Liver (tissue), 8 donors: ENCODE measurements at regions not wholly inside any gene's neighbourhood (a gene's known extent, or its start where the extent isn't known, plus 50 kb on each side); places are given as distances from the start of the nearest gene placed in this dataset.
"Not testable (repeated sequence)": the region's sequence is repeated elsewhere in the genome, so short reads cannot be mapped to it uniquely, and the experiment has no call there.

Experiments used
- DNase-seq: peaks from one replicate; pipeline ENCODE4 v3.0.0-alpha.2; 2017; ENCODE audit warnings: low spot score
- H3K27ac ChIP-seq, 2 donors: one replicate each; pipeline ENCODE4 v1.7.0; 2013; ENCODE audit warnings: inconsistent platforms in 2 of 2, low read length in 2 of 2, control low read depth in 1 of 2, low read depth in 1 of 2, mild to moderate bottlenecking in 1 of 2
- H3K27me3 ChIP-seq, 4 donors: one replicate each; pipeline versions ENCODE4 v1.6.1 to v1.7.0; 2013; ENCODE audit warnings: low read length in 3 of 4, inconsistent platforms in 1 of 4, mild to moderate bottlenecking in 1 of 4, moderate library complexity in 1 of 4; ENCODE audit not compliant: control insufficient read depth in 4 of 4, insufficient read depth in 4 of 4
- H3K36me3 ChIP-seq, 4 donors: one replicate each; pipeline versions ENCODE4 v1.6.1 to v1.7.0; 2013; ENCODE audit warnings: low read length in 3 of 4, mild to moderate bottlenecking in 3 of 4, low read depth in 1 of 4, moderate library complexity in 1 of 4; ENCODE audit not compliant: control insufficient read depth in 4 of 4, insufficient read depth in 3 of 4
- H3K4me1 ChIP-seq, 4 donors: one replicate each; pipeline versions ENCODE4 v1.6.1 to v1.7.0; 2013; ENCODE audit warnings: low read length in 3 of 4, mild to moderate bottlenecking in 3 of 4, moderate library complexity in 1 of 4; ENCODE audit not compliant: control insufficient read depth in 4 of 4, insufficient read depth in 4 of 4
- H3K4me3 ChIP-seq, 3 donors: one replicate each; pipeline versions ENCODE4 v1.6.1 to v1.7.0; 2013; ENCODE audit warnings: low read length in 3 of 3, control low read depth in 1 of 3, low read depth in 1 of 3, mild to moderate bottlenecking in 1 of 3
- H3K9ac ChIP-seq, 2 donors: one replicate each; pipeline ENCODE4 v1.7.0; 2013; ENCODE audit warnings: low read length in 2 of 2, mild to moderate bottlenecking in 2 of 2, moderate library complexity in 2 of 2, control low read depth in 1 of 2, low read depth in 1 of 2
- H3K9me3 ChIP-seq, 4 donors: one replicate each; pipeline versions ENCODE4 v1.6.1 to v1.7.0; 2013; ENCODE audit warnings: low read length in 3 of 4; ENCODE audit not compliant: control insufficient read depth in 4 of 4
- EGR1 ChIP-seq, 2 donors: IDR thresholded peaks; 2 replicates each; pipeline ENCODE4 v1.6.1; 2016 to 2018; ENCODE audit warnings: antibody characterized with exemption in 2 of 2, low read depth in 2 of 2
- FOXA1 ChIP-seq: IDR thresholded peaks from 2 replicates; pipeline ENCODE4 v1.6.1; 2016; ENCODE audit warnings: antibody characterized with exemption
- HNF4A ChIP-seq, 2 donors: conservative IDR thresholded peaks; 2 replicates each; pipeline ENCODE4 v1.6.1; 2016; ENCODE audit warnings: antibody characterized with exemption in 2 of 2, mild to moderate bottlenecking in 2 of 2
- JUND ChIP-seq, 2 donors: IDR thresholded peaks; 2 replicates each; pipeline ENCODE4 v1.6.1; 2016; ENCODE audit warnings: antibody characterized with exemption in 2 of 2
- NR2F2 ChIP-seq: IDR thresholded peaks from 2 replicates; pipeline ENCODE4 v1.6.1; 2016; ENCODE audit warnings: antibody characterized with exemption
- RAD21 ChIP-seq, 2 donors: IDR thresholded peaks; 2 replicates each; pipeline ENCODE4 v1.6.1; 2016; ENCODE audit warnings: antibody characterized with exemption in 2 of 2, mild to moderate bottlenecking in 2 of 2
- RXRA ChIP-seq, 2 donors: IDR thresholded peaks; 2 replicates each; pipeline ENCODE4 v1.6.1; 2017 to 2018; ENCODE audit warnings: antibody characterized with exemption in 2 of 2, mild to moderate bottlenecking in 1 of 2
- SP1 ChIP-seq: IDR thresholded peaks from 2 replicates; pipeline ENCODE4 v1.6.1; 2018; ENCODE audit warnings: antibody characterized with exemption, mild to moderate bottlenecking
- TAF1 ChIP-seq: conservative IDR thresholded peaks from 2 replicates; pipeline ENCODE4 v1.6.1; 2016; ENCODE audit warnings: antibody characterized with exemption, mild to moderate bottlenecking
- YY1 ChIP-seq: IDR thresholded peaks from 2 replicates; pipeline ENCODE4 v1.6.1; 2016; ENCODE audit warnings: antibody characterized with exemption, mild to moderate bottlenecking
- WGBS: extraction: QIAGEN DNeasy Blood & Tissue Kit; methylation state at CpG from one replicate; pipeline ENCODE4 v1.1.7; 2013; 5-methylcytosine and 5-hydroxymethylcytosine counted together
- TF ChIP-seq, protein P1 (sequence below): fragments of 150-350 bp; IDR thresholded peaks from 2 replicates; pipeline ENCODE4 v1.5.1; 2017; ENCODE audit warnings: improper control_type of control experiment, low read depth, low read length; ENCODE audit not compliant: missing input control
- TF ChIP-seq, protein P2 (sequence below): IDR thresholded peaks from 2 replicates; pipeline ENCODE4 v1.6.1; 2016; ENCODE audit warnings: antibody characterized with exemption
- donor health status: healthy.
- donor health status: healthy.
- donor health status: healthy.
- donor health status: healthy.
- donor health status: healthy.

DNA sequence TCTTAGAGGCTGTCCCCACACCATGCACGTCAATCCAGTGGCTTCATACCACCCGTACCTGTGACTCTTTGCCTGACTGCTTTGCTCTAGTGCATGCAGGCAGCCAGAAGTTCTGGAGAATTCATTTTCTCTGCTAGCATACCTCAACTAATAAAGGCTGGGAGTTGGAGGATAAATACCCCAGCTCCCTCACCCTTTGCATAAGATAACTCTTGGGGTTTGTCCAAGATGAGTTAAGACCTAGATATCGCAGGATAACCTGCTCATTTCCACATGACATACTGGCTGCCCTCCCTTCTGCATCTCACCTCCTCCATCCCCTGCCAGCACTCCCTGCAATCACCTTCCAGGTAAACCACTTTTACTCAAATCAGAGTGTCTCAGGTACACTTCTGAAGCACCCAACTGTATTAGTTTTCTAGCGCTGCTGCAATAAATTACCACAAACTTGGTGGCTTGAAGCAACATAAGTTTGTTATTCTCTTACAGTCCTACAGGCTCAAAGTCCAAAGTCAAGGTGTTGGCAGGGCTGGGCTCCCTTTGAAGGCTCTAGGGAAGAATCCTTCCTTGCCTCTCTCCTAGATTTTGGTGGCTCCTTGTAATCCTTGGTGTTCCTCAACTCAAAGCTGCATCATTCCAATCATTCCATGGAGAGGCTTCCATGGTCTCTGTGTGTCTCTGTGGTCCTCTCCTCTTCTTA lies 146.8 kb downstream of the CRLF3 start:
- Histone ChIP-seq H3K27me3 (no peaks in the 10 kb centered on the region), H3K36me3 (no peaks in the 10 kb centered on the region), H3K9me3 (peaks cover 0 to 3% (median 1%) of the 10 kb centered on the region in 4 donors), H3K27ac (no peak overlapping the region), H3K9ac (no peak overlapping the region), H3K4me3 (no peak overlapping the region), H3K4me1 (no peaks in the 10 kb centered on the region)
- DNase-seq = no peak
- 82% methylated on average over 4 of the region's 4 CpGs for WGBS
- TF ChIP-seq NR2F2 (no peak), RAD21 (IDR thresholded peaks at IDR 0.05) (no peak), SP1 (no peak), YY1 (no peak), FOXA1 (no peak), EGR1 (IDR thresholded peaks at IDR 0.05; ENCODE audit: low read depth in 2 of 2) (no peak), TAF1 (no peak), RXRA (IDR thresholded peaks at IDR 0.05) (no peak), HNF4A (conservative IDR thresholded peaks at IDR 0.05) (no peak), JUND (IDR thresholded peaks at IDR 0.05) (no peak)
- TF ChIP-seq, protein P1, sequence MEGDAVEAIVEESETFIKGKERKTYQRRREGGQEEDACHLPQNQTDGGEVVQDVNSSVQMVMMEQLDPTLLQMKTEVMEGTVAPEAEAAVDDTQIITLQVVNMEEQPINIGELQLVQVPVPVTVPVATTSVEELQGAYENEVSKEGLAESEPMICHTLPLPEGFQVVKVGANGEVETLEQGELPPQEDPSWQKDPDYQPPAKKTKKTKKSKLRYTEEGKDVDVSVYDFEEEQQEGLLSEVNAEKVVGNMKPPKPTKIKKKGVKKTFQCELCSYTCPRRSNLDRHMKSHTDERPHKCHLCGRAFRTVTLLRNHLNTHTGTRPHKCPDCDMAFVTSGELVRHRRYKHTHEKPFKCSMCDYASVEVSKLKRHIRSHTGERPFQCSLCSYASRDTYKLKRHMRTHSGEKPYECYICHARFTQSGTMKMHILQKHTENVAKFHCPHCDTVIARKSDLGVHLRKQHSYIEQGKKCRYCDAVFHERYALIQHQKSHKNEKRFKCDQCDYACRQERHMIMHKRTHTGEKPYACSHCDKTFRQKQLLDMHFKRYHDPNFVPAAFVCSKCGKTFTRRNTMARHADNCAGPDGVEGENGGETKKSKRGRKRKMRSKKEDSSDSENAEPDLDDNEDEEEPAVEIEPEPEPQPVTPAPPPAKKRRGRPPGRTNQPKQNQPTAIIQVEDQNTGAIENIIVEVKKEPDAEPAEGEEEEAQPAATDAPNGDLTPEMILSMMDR = no peak
- TF ChIP-seq, protein P2, sequence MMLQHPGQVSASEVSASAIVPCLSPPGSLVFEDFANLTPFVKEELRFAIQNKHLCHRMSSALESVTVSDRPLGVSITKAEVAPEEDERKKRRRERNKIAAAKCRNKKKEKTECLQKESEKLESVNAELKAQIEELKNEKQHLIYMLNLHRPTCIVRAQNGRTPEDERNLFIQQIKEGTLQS = no peak

DNA sequence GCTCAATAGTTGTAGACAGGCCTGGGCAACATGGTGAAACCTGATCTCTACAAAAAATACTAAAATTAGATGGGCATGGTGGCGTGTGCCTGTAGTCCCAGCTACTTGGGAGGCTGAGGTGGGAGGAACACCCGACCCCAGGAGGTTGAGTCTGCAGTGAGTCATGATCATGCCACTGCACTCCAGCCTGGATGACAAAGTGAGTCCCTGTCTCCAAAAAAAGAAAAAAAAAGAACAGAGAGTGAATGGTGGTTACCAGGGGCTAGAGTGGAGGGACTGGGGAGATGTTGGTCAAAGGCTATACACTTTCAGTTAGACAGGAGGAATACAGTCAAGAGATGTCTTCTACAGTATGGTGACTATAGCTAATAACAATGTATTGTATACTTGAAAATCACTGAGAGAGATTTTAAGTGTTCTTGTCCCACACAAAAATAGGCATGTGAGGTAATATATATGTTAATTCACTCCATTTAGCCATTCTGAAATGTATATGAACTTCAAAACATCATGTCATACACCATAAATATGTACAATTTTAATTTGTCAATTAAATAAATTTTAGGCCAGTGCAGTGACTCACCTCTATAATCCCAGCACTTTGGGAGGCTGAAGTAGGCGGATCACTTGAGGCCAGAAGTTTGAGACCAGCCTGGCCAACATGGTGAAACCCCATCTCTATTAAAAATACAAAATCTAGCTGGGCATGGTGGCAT lies 148.6 kb downstream of the CRLF3 start:
- not testable (repeated sequence) for H3K27ac ChIP-seq, H3K27me3 ChIP-seq, H3K9me3 ChIP-seq, H3K4me1 ChIP-seq, DNase-seq, H3K36me3 ChIP-seq, H3K9ac ChIP-seq, H3K4me3 ChIP-seq
- 97% methylated on average over 3 of the region's 3 CpGs for WGBS

DNA sequence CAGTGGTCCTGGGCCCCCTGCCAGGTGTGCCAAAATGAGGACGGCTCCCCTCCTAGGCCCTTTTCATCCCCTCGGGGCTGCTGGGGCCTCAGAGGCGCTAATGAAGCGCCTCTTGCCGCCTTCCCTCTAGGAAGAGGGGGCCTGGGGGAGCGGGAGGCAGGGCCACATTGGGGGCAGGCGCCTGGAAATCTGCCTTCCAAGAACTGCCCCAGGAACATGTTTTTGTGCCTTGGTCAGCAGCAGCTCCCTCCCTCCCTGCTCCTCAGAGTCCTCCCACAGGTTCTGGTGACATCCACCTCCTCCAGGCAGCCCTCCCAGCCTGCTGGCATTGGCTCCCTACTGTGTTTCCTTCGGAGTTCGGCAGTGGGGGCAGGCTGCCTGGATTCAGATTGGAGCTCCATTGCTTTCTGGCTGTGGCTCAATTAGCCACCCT lies 155.3 kb downstream of the CRLF3 start:
- not testable (repeated sequence) for H3K4me3 ChIP-seq, H3K36me3 ChIP-seq, H3K9ac ChIP-seq, DNase-seq, H3K9me3 ChIP-seq, H3K4me1 ChIP-seq, H3K27me3 ChIP-seq, H3K27ac ChIP-seq
- WGBS = 43% methylated on average over 9 of the region's 9 CpGs

DNA sequence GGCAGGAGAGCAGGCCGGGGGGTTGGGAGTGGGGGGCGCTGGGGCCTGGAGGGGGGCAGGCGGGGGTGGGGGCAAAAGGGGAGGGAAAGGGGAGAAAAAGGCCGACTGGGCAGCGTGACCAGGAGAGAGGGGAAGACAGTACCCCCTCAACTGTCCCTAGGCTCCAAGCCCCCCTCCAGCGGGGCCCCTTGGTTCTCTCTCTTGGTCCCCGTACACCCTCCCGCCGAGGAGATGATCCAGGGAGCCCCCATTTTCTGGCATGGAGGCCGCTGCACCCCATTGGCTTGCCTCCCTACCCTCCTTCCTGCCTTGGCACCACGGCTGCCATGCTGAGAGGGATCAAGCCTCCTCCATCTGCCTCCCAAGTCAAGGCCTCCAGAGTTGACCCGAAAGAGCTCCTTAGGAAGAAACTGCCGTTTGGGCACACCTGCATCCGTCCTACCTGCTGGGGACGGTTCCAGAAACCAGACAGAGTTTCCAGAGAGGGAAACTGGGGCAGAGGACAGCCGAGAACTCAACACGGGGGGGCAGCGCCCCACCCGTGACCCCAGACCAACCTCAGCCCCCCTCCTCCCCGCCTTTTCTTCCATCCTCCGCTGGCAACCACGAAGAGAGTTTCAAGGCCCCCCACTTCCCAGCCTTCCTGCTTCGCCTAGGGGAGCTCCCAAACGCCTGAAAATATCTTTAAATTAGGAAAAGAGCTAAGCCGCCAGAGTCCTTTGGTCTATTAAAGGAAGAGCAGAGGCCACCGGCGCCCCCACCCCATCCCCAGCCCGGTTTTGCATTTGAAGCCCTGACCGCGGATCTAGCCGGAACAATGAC lies 155.9 kb downstream of the CRLF3 start:
- H3K9ac ChIP-seq, H3K27me3 ChIP-seq, DNase-seq, H3K9me3 ChIP-seq, H3K27ac ChIP-seq, H3K36me3 ChIP-seq, H3K4me1 ChIP-seq, H3K4me3 ChIP-seq: not testable (repeated sequence)
- WGBS = 28% methylated on average over 10 of the region's 31 CpGs

DNA sequence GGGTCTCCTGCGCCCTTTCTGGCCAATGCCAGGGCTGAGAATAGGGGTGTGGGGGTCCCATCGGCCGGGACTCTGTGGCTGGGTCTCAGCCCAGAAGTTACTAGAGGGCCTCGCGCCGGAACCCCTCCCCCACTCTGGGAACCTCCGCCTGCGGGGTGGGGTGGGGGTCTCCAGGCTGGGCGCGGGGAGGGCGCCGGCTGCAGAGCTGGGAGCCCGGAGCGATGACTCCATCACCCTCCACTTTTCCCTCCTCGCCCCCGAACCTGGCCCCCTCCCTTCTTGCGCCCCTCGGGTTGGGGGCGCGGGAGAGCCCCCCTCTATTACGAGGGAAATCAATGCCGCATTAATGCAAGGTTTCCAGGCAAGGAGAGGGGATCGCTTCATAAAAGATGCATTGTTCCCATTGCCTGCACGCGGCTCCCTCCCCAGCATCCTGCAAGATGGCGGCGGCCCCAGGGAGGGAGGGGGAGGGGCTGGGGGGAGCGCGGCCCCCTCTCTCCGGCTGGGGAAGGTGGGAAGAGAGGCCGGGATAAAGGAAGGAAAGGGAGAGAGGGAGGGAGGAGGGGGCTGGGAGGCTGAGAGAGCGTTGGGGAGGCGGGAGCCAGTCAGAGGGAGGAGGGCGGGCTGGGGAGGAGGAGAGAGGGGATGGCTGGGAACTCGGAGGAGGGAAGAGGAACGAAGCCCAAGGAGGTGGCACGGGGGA lies 156.7 kb downstream of the CRLF3 start:
- H3K9me3 ChIP-seq, H3K9ac ChIP-seq, H3K27ac ChIP-seq, H3K4me3 ChIP-seq, DNase-seq, H3K36me3 ChIP-seq, H3K4me1 ChIP-seq, H3K27me3 ChIP-seq: not testable (repeated sequence)
- whole genome bisulfite sequencing = 5% methylated on average over 29 of the region's 37 CpGs
